ENCODE measurements at regions not wholly inside any gene's neighbourhood (a gene's known extent, or its start where the extent isn't known, plus 50 kb on each side); places are given as distances from the start of the nearest gene placed in this dataset.

DNA sequence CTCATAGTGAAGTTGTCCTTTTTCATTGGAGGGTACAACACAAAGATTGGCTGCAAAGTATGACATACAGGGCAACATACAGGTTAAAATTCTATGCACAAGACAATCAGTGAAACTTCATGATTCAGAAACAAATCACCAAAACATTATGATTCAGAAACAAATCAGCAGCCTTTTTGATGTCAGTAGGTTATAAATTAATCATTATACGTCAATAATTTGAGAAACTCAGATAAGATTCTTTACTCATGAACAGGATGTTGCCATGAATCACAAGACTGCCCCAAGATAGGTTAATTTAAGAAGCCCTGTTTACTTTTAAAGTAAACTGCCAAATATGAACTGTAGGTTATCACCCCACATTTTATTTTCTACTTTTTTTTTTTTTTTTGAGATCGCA is 62.2 kb upstream of the IL33 start:
- no peak overlapping the region for H3K4me3 Mint-ChIP-seq
- H3K27me3 Mint-ChIP-seq (ENCODE audit: insufficient read depth, low read depth, poor library complexity) = peaks cover 2% of the 10 kb centered on the region
- Histone ChIP-seq H3K4me2 (no peak overlapping the region), H3K4me3 (no peak overlapping the region), H3K27me3 (ENCODE audit: insufficient read depth) (no peaks in the 10 kb centered on the region), H4K20me1 (replicated peaks; ENCODE audit: insufficient read depth) (no peaks in the 10 kb centered on the region), H3K9me2 (ENCODE audit: insufficient read depth) (0 out of 2 replicates have a peak, but pooled peaks cover 2% of the 10 kb centered on the region), H3K27ac (ENCODE audit: low read depth) (no peak overlapping the region), H2AFZ (no peak overlapping the region), H3F3A (replicated peaks; ENCODE audit: low read depth) (no peaks in the 10 kb centered on the region), H3K79me2 (replicated peaks; ENCODE audit: insufficient read depth) (no peaks in the 10 kb centered on the region), H3K36me3 (ENCODE audit: insufficient read depth) (no peaks in the 10 kb centered on the region), H3K4me1 (ENCODE audit: insufficient read depth) (peaks cover 11% of the 10 kb centered on the region)
- DNase-seq (ENCODE audit: low spot score) = no peak
- H3K36me3 Mint-ChIP-seq (ENCODE audit: low read depth) = no peaks in the 10 kb centered on the region
- peaks cover 14% of the 10 kb centered on the region for H3K4me1 Mint-ChIP-seq
- ATAC-seq = no peak
- H3K9me3 Mint-ChIP-seq = peaks cover 6% of the 10 kb centered on the region; the same call in 1 of the 3 replicates
- no peak overlapping the region for H3K27ac Mint-ChIP-seq
- TF ChIP-seq, protein P1, sequence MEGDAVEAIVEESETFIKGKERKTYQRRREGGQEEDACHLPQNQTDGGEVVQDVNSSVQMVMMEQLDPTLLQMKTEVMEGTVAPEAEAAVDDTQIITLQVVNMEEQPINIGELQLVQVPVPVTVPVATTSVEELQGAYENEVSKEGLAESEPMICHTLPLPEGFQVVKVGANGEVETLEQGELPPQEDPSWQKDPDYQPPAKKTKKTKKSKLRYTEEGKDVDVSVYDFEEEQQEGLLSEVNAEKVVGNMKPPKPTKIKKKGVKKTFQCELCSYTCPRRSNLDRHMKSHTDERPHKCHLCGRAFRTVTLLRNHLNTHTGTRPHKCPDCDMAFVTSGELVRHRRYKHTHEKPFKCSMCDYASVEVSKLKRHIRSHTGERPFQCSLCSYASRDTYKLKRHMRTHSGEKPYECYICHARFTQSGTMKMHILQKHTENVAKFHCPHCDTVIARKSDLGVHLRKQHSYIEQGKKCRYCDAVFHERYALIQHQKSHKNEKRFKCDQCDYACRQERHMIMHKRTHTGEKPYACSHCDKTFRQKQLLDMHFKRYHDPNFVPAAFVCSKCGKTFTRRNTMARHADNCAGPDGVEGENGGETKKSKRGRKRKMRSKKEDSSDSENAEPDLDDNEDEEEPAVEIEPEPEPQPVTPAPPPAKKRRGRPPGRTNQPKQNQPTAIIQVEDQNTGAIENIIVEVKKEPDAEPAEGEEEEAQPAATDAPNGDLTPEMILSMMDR (conservative IDR thresholded peaks at IDR 0.05; ENCODE audit: low read depth in 2 of 2) = no peak
- TF ChIP-seq ZNF331 (CRISPR knock-in tag; IDR thresholded peaks at IDR 0.05; ENCODE audit: low read depth) (no peak), NANOG (IDR thresholded peaks at IDR 0.05; ENCODE audit: borderline replicate concordance) (no peak), STAT1 (IDR thresholded peaks at IDR 0.05; ENCODE audit: unreplicated experiment) (no peak), CREB1 (CRISPR knock-in tag; IDR thresholded peaks at IDR 0.05; ENCODE audit: low read depth) (no peak), JUNB (IDR thresholded peaks at IDR 0.05; ENCODE audit: unreplicated experiment) (no peak), ZNF114 (CRISPR knock-in tag; IDR thresholded peaks at IDR 0.05) (no peak), EZH2 (IDR thresholded peaks at IDR 0.05; ENCODE audit: low read depth, unreplicated experiment) (no peak), EZH2phosphoT487 (IDR thresholded peaks at IDR 0.05; ENCODE audit: unreplicated experiment) (no peak), POLR2AphosphoS5 (IDR thresholded peaks at IDR 0.05; ENCODE audit: low read depth) (no peak)
- TF ChIP-seq, protein P2, sequence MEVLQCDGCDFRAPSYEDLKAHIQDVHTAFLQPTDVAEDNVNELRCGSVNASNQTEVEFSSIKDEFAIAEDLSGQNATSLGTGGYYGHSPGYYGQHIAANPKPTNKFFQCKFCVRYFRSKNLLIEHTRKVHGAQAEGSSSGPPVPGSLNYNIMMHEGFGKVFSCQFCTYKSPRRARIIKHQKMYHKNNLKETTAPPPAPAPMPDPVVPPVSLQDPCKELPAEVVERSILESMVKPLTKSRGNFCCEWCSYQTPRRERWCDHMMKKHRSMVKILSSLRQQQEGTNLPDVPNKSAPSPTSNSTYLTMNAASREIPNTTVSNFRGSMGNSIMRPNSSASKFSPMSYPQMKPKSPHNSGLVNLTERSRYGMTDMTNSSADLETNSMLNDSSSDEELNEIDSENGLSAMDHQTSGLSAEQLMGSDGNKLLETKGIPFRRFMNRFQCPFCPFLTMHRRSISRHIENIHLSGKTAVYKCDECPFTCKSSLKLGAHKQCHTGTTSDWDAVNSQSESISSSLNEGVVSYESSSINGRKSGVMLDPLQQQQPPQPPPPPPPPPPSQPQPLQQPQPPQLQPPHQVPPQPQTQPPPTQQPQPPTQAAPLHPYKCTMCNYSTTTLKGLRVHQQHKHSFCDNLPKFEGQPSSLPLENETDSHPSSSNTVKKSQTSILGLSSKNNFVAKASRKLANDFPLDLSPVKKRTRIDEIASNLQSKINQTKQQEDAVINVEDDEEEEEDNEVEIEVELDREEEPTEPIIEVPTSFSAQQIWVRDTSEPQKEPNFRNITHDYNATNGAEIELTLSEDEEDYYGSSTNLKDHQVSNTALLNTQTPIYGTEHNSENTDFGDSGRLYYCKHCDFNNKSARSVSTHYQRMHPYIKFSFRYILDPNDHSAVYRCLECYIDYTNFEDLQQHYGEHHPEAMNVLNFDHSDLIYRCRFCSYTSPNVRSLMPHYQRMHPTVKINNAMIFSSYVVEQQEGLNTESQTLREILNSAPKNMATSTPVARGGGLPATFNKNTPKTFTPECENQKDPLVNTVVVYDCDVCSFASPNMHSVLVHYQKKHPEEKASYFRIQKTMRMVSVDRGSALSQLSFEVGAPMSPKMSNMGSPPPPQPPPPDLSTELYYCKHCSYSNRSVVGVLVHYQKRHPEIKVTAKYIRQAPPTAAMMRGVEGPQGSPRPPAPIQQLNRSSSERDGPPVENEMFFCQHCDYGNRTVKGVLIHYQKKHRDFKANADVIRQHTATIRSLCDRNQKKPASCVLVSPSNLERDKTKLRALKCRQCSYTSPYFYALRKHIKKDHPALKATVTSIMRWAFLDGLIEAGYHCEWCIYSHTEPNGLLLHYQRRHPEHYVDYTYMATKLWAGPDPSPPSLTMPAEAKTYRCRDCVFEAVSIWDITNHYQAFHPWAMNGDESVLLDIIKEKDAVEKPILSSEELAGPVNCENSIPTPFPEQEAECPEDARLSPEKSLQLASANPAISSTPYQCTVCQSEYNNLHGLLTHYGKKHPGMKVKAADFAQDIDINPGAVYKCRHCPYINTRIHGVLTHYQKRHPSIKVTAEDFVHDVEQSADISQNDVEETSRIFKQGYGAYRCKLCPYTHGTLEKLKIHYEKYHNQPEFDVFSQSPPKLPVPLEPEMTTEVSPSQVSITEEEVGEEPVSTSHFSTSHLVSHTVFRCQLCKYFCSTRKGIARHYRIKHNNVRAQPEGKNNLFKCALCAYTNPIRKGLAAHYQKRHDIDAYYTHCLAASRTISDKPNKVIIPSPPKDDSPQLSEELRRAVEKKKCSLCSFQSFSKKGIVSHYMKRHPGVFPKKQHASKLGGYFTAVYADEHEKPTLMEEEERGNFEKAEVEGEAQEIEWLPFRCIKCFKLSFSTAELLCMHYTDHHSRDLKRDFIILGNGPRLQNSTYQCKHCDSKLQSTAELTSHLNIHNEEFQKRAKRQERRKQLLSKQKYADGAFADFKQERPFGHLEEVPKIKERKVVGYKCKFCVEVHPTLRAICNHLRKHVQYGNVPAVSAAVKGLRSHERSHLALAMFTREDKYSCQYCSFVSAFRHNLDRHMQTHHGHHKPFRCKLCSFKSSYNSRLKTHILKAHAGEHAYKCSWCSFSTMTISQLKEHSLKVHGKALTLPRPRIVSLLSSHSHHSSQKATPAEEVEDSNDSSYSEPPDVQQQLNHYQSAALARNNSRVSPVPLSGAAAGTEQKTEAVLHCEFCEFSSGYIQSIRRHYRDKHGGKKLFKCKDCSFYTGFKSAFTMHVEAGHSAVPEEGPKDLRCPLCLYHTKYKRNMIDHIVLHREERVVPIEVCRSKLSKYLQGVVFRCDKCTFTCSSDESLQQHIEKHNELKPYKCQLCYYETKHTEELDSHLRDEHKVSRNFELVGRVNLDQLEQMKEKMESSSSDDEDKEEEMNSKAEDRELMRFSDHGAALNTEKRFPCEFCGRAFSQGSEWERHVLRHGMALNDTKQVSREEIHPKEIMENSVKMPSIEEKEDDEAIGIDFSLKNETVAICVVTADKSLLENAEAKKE (CRISPR knock-in tag; IDR thresholded peaks at IDR 0.05) = no peak
- TF ChIP-seq, protein P3, sequence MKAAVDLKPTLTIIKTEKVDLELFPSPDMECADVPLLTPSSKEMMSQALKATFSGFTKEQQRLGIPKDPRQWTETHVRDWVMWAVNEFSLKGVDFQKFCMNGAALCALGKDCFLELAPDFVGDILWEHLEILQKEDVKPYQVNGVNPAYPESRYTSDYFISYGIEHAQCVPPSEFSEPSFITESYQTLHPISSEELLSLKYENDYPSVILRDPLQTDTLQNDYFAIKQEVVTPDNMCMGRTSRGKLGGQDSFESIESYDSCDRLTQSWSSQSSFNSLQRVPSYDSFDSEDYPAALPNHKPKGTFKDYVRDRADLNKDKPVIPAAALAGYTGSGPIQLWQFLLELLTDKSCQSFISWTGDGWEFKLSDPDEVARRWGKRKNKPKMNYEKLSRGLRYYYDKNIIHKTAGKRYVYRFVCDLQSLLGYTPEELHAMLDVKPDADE (IDR thresholded peaks at IDR 0.05) = no peak
- TF ChIP-seq, protein P4, sequence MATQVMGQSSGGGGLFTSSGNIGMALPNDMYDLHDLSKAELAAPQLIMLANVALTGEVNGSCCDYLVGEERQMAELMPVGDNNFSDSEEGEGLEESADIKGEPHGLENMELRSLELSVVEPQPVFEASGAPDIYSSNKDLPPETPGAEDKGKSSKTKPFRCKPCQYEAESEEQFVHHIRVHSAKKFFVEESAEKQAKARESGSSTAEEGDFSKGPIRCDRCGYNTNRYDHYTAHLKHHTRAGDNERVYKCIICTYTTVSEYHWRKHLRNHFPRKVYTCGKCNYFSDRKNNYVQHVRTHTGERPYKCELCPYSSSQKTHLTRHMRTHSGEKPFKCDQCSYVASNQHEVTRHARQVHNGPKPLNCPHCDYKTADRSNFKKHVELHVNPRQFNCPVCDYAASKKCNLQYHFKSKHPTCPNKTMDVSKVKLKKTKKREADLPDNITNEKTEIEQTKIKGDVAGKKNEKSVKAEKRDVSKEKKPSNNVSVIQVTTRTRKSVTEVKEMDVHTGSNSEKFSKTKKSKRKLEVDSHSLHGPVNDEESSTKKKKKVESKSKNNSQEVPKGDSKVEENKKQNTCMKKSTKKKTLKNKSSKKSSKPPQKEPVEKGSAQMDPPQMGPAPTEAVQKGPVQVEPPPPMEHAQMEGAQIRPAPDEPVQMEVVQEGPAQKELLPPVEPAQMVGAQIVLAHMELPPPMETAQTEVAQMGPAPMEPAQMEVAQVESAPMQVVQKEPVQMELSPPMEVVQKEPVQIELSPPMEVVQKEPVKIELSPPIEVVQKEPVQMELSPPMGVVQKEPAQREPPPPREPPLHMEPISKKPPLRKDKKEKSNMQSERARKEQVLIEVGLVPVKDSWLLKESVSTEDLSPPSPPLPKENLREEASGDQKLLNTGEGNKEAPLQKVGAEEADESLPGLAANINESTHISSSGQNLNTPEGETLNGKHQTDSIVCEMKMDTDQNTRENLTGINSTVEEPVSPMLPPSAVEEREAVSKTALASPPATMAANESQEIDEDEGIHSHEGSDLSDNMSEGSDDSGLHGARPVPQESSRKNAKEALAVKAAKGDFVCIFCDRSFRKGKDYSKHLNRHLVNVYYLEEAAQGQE (IDR thresholded peaks at IDR 0.05; ENCODE audit: unreplicated experiment) = no peak

Data from GM23338 (cell line).